Sigmoid colon (tissue), 4 donors: ENCODE measurements at regions not wholly inside any gene's neighbourhood (a gene's known extent, or its start where the extent isn't known, plus 50 kb on each side); places are given as distances from the start of the nearest gene placed in this dataset.

Experiments used
- EP300 ChIP-seq, 4 donors: sonication (generic); formaldehyde crosslinking; IDR thresholded peaks; one replicate each; pipeline ENCODE4 v1.6.1; 2017; ENCODE audit warnings: antibody characterized with exemption in 4 of 4
- TF ChIP-seq, protein P1 (sequence below), 4 experiments: fragments of 450-650 bp in 3 of 4; fragments of 200-600 bp in 1 of 4; IDR thresholded peaks; one replicate each; pipeline ENCODE4 v1.5.1; 2016 to 2019; ENCODE audit warnings: antibody characterized with exemption in 4 of 4, mild to moderate bottlenecking in 3 of 4, moderate library complexity in 2 of 4

DNA sequence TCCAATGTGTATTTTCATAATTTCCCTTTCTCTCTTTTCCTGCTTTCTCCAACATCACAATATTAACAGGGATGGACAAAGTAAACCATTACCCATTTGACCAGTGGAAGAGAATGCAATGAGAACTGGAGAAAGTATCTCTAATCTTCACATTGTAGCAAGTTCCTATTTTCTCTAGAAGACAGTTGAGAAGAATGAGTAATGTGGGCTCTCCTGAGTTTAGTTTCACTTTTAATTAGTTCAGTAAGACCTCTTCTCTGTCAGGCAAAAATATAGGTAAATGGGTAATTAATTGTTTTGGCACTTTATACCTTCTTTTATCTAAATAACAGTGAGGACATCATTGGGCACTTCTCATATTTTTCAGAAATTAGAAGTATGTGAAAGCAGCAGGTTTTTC is 602.0 kb downstream of the GLUD2 start:
- TF ChIP-seq, protein P1, sequence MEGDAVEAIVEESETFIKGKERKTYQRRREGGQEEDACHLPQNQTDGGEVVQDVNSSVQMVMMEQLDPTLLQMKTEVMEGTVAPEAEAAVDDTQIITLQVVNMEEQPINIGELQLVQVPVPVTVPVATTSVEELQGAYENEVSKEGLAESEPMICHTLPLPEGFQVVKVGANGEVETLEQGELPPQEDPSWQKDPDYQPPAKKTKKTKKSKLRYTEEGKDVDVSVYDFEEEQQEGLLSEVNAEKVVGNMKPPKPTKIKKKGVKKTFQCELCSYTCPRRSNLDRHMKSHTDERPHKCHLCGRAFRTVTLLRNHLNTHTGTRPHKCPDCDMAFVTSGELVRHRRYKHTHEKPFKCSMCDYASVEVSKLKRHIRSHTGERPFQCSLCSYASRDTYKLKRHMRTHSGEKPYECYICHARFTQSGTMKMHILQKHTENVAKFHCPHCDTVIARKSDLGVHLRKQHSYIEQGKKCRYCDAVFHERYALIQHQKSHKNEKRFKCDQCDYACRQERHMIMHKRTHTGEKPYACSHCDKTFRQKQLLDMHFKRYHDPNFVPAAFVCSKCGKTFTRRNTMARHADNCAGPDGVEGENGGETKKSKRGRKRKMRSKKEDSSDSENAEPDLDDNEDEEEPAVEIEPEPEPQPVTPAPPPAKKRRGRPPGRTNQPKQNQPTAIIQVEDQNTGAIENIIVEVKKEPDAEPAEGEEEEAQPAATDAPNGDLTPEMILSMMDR (IDR thresholded peaks at IDR 0.05), result no peak
- TF ChIP-seq EP300 (IDR thresholded peaks at IDR 0.05), result no peak
